A549 (cell line): ENCODE measurements at regions not wholly inside any gene's neighbourhood (a gene's known extent, or its start where the extent isn't known, plus 50 kb on each side); places are given as distances from the start of the nearest gene placed in this dataset.

Experiments
- ATAC-seq, 2 experiments: fragments of 200-7000 bp in 1 of 2; fragments of >200 bp in 1 of 2; cut with Nextera tagmentation in 1 of 2; cut with Tn5 transposase in 1 of 2; 3 replicates each; pipeline versions ENCODE4 v1.8.0 to v1.9.1; 2018 to 2020; ENCODE audit warnings: mild to moderate bottlenecking in 1 of 2, moderate library complexity in 1 of 2
- CTCF ChIA-PET: fragments of 300-600 bp; sonication (Branson Sonifier 250); formaldehyde crosslinking; extraction: SDS; loops from one replicate; lab custom pipeline; 2021; ENCODE audit warnings: antibody characterized with exemption, inconsistent platforms; lab: Yijun Ruan, JAX
- POLR2A ChIA-PET: fragments of 350-600 bp; formaldehyde crosslinking; extraction: SDS; loops from one replicate; lab custom pipeline; 2021; ENCODE audit warnings: antibody characterized with exemption, inconsistent platforms; lab: Yijun Ruan, JAX
- DNase-seq, 2 experiments: peaks; one replicate each; pipeline versions ENCODE4 v3.0.0 to v3.0.0-alpha.2; 2011 to 2016; ENCODE audit warnings: low read depth in 1 of 2, low spot score in 1 of 2
- FAIRE-seq: peaks from 2 replicates; lab custom pipeline; 2011; peaks lifted over from hg19 to GRCh38; lab: Jason Lieb, UNC
- H3K27ac ChIP-seq, 2 experiments: fragments of >200 bp; sonication (Bioruptor Twin); formaldehyde crosslinking; 3 replicates each; pipeline ENCODE4 v1.5.1; 2016 to 2017
- H3K4me1 ChIP-seq: fragments of >200 bp; sonication (Bioruptor Twin); formaldehyde crosslinking; 3 replicates; pipeline ENCODE4 v1.6.1; 2016
- H3K4me2 ChIP-seq: fragments of >200 bp; sonication (Bioruptor Twin); formaldehyde crosslinking; 3 replicates; pipeline ENCODE4 v1.6.1; 2016
- H3K4me3 ChIP-seq: fragments of >200 bp; sonication (Bioruptor Twin); formaldehyde crosslinking; 3 replicates; pipeline ENCODE4 v1.5.1; 2016
- H3K9me3 ChIP-seq: fragments of >200 bp; sonication (Bioruptor Twin); formaldehyde crosslinking; 3 replicates; pipeline ENCODE4 v1.6.1; 2016
- EHF ChIP-seq: fragments of 250-450 bp; sonication (Bioruptor Pico); IDR thresholded peaks from 2 replicates; pipeline ENCODE4 v1.5.0; 2020; ENCODE audit warnings: mild to moderate bottlenecking
- FOSB ChIP-seq: fragments of 250-450 bp; sonication (Bioruptor Pico); IDR thresholded peaks from 2 replicates; pipeline ENCODE4 v1.5.0; 2020; ENCODE audit warnings: mild to moderate bottlenecking, moderate library complexity
- FOSL2 ChIP-seq, 2 experiments: fragments of 450-650 bp in 1 of 2; fragments of >200 bp in 1 of 2; sonication (Bioruptor Twin) in 1 of 2; formaldehyde crosslinking; IDR thresholded peaks; 2 replicates each; pipeline versions ENCODE4 v1.5.0 to v1.6.1; 2016 to 2020; ENCODE audit warnings: mild to moderate bottlenecking in 1 of 2, moderate library complexity in 1 of 2
- FOXS1 ChIP-seq: fragments of 250-450 bp; sonication (Bioruptor Pico); IDR thresholded peaks from 2 replicates; pipeline ENCODE4 v1.5.0; 2020; ENCODE audit warnings: mild to moderate bottlenecking, moderate library complexity
- HOXA7 ChIP-seq: fragments of 250-450 bp; sonication (Bioruptor Pico); IDR thresholded peaks from 2 replicates; pipeline ENCODE4 v1.5.0; 2020; ENCODE audit warnings: mild to moderate bottlenecking, moderate library complexity
- HOXB13 ChIP-seq: fragments of 250-450 bp; sonication (Bioruptor Pico); IDR thresholded peaks from 2 replicates; pipeline ENCODE4 v1.5.0; 2020; ENCODE audit warnings: low read depth, mild to moderate bottlenecking, moderate library complexity
- HOXB5 ChIP-seq: fragments of 250-450 bp; sonication (Bioruptor Pico); IDR thresholded peaks from 2 replicates; pipeline ENCODE4 v1.5.0; 2020; ENCODE audit warnings: mild to moderate bottlenecking, moderate library complexity
- KDM5A ChIP-seq: fragments of 200-600 bp; sonication (generic); IDR thresholded peaks from 2 replicates; pipeline ENCODE4 v1.6.1; 2016; ENCODE audit warnings: antibody characterized with exemption, mild to moderate bottlenecking
- MAFK ChIP-seq: fragments of 450-650 bp; IDR thresholded peaks from 2 replicates; pipeline ENCODE4 v1.6.1; 2014; ENCODE audit not compliant: partially characterized antibody
- MAZ ChIP-seq: fragments of 150-350 bp; IDR thresholded peaks from 2 replicates; pipeline ENCODE4 v1.6.1; 2014; ENCODE audit warnings: antibody characterized with exemption, low read depth, low read length, borderline replicate concordance
- NFE2L2 ChIP-seq: fragments of 150-350 bp; conservative IDR thresholded peaks from 2 replicates; pipeline ENCODE4 v1.6.1; 2014; ENCODE audit warnings: low read length
- NPAS2 ChIP-seq: fragments of 250-450 bp; sonication (Bioruptor Pico); IDR thresholded peaks from 2 replicates; pipeline ENCODE4 v1.8.0; 2022; ENCODE audit warnings: mild to moderate bottlenecking, moderate library complexity, borderline replicate concordance
- POLR2A ChIP-seq: IDR thresholded peaks from 2 replicates; pipeline ENCODE4 v1.6.1; 2012; ENCODE audit warnings: mild to moderate bottlenecking, low read length
- RAD21 ChIP-seq, 2 experiments: fragments of >200 bp in 1 of 2; sonication (Bioruptor Twin) in 1 of 2; formaldehyde crosslinking in 1 of 2; IDR thresholded peaks in 1 of 2; conservative IDR thresholded peaks in 1 of 2; 2 replicates in 1 of 2; 3 replicates in 1 of 2; pipeline ENCODE4 v1.6.1; 2012 to 2018; ENCODE audit warnings: inconsistent platforms in 1 of 2
- RCOR1 ChIP-seq: fragments of 150-350 bp; IDR thresholded peaks from 2 replicates; pipeline ENCODE4 v1.6.1; 2014; ENCODE audit warnings: antibody characterized with exemption, low read length, low read depth
- SMC3 ChIP-seq: fragments of >200 bp; sonication (Bioruptor Twin); formaldehyde crosslinking; IDR thresholded peaks from 3 replicates; pipeline ENCODE4 v1.6.1; 2018; ENCODE audit warnings: inconsistent platforms
- SREBF2 ChIP-seq: fragments of 450-650 bp; IDR thresholded peaks from 2 replicates; pipeline ENCODE4 v1.6.1; 2014; ENCODE audit warnings: mild to moderate bottlenecking, moderate library complexity
- WGBS: methylation state at CpG from one replicate; pipeline ENCODE4 v1.1.6; 2017; ENCODE audit errors: missing lambda C conversion rate; 5-methylcytosine and 5-hydroxymethylcytosine counted together
- TF ChIP-seq, protein P1 (sequence below): IDR thresholded peaks from 2 replicates; pipeline ENCODE4 v1.6.1; 2012
- TF ChIP-seq, protein P2 (sequence below): fragments of >200 bp; sonication (Bioruptor Twin); formaldehyde crosslinking; IDR thresholded peaks from 3 replicates; pipeline ENCODE4 v1.6.1; 2016
- TF ChIP-seq, protein P3 (sequence below): fragments of >200 bp; sonication (Bioruptor Twin); formaldehyde crosslinking; IDR thresholded peaks from 2 replicates; pipeline ENCODE4 v1.6.1; 2016
- TF ChIP-seq, protein P4 (sequence below): fragments of 150-350 bp; IDR thresholded peaks from 2 replicates; pipeline ENCODE4 v1.6.1; 2014; ENCODE audit warnings: low read depth, mild to moderate bottlenecking, low read length
- TF ChIP-seq, protein P5 (sequence below): fragments of 250-450 bp; sonication (Bioruptor Pico); IDR thresholded peaks from 2 replicates; pipeline ENCODE4 v1.5.0; 2020; ENCODE audit warnings: low read depth, mild to moderate bottlenecking, moderate library complexity
- TF ChIP-seq, protein P6 (sequence below): fragments of 450-650 bp; IDR thresholded peaks from 2 replicates; pipeline ENCODE4 v1.6.1; 2014; ENCODE audit warnings: antibody characterized with exemption
- TF ChIP-seq, protein P7 (sequence below): fragments of 250-450 bp; sonication (Bioruptor Pico); IDR thresholded peaks from 2 replicates; pipeline ENCODE4 v1.5.0; 2021; ENCODE audit warnings: mild to moderate bottlenecking, moderate library complexity, borderline replicate concordance

DNA sequence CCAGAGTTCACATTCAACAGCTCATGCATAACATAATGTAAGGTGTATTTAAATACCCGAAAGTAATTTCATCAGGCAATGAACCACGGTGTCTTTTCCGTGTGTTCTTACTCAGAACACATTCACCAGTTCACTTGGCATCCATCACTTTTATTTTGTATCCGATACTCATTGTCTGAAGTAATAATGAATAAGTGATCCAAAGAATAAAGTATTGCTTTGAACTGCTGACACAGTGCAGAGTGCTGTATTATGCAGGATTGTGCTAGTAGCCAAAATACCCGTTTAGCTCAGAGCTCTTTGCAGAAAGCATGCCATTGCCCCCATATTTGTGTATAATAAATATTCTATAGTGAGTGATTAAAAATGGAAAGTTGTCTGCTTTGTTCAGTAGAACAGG, 460.9 kb upstream of the KCNMB2 start:
- TF ChIP-seq KDM5A = no peak
- TF ChIP-seq, protein P1, sequence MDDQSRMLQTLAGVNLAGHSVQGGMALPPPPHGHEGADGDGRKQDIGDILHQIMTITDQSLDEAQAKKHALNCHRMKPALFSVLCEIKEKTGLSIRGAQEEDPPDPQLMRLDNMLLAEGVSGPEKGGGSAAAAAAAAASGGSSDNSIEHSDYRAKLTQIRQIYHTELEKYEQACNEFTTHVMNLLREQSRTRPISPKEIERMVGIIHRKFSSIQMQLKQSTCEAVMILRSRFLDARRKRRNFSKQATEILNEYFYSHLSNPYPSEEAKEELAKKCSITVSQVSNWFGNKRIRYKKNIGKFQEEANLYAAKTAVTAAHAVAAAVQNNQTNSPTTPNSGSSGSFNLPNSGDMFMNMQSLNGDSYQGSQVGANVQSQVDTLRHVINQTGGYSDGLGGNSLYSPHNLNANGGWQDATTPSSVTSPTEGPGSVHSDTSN = no peak
- TF ChIP-seq, protein P2, sequence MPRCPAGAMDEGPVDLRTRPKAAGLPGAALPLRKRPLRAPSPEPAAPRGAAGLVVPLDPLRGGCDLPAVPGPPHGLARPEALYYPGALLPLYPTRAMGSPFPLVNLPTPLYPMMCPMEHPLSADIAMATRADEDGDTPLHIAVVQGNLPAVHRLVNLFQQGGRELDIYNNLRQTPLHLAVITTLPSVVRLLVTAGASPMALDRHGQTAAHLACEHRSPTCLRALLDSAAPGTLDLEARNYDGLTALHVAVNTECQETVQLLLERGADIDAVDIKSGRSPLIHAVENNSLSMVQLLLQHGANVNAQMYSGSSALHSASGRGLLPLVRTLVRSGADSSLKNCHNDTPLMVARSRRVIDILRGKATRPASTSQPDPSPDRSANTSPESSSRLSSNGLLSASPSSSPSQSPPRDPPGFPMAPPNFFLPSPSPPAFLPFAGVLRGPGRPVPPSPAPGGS = no peak
- TF ChIP-seq, protein P3, sequence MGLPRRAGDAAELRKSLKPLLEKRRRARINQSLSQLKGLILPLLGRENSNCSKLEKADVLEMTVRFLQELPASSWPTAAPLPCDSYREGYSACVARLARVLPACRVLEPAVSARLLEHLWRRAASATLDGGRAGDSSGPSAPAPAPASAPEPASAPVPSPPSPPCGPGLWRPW = no peak
- TF ChIP-seq HOXA7 (CRISPR knock-in tag) = no peak
- TF ChIP-seq NFE2L2 = no peak
- no peak for TF ChIP-seq SREBF2
- H3K27ac ChIP-seq = no peak overlapping the region
- H3K4me2 ChIP-seq = no peak overlapping the region
- H3K4me3 ChIP-seq = no peak overlapping the region
- no peaks in the 10 kb centered on the region for H3K4me1 ChIP-seq
- ATAC-seq (no peak), DNase-seq (no peak), FAIRE-seq (no peak)
- POLR2A ChIA-PET = no interaction called here
- H3K9me3 ChIP-seq = no peaks in the 10 kb centered on the region
- CTCF ChIA-PET = interaction anchor here (0.7 kb wide), 1 partner anchor 10 kb away, joined by 4 read pairs; no protein-coding TSS in a partner anchor
- WGBS = 91% methylated on average over 5 of the region's 5 CpGs

DNA sequence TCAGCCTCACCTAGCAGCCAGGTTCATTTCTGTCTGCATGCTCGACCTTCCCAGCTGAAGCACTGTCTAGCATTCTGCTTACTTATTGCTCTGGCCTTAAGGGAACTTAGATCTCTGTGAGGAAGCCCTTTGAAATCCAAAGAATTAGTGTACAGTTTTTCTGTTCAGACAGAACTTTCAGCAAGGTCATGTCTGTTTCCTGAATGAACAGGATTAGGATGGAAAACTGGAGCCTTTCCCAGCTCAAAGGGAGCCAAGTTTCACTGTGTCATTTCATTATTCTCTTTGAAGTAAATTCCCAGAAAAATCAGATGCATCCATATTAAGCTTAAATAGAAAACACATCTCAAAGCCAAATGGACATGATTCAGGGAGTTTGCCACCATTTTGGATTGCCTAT, 457.3 kb upstream of the KCNMB2 start:
- no peak for TF ChIP-seq SREBF2
- TF ChIP-seq EHF (CRISPR knock-in tag) = no peak
- TF ChIP-seq HOXB13 = no peak
- no peak for TF ChIP-seq SMC3
- TF ChIP-seq RCOR1 = no peak
- TF ChIP-seq, protein P4, sequence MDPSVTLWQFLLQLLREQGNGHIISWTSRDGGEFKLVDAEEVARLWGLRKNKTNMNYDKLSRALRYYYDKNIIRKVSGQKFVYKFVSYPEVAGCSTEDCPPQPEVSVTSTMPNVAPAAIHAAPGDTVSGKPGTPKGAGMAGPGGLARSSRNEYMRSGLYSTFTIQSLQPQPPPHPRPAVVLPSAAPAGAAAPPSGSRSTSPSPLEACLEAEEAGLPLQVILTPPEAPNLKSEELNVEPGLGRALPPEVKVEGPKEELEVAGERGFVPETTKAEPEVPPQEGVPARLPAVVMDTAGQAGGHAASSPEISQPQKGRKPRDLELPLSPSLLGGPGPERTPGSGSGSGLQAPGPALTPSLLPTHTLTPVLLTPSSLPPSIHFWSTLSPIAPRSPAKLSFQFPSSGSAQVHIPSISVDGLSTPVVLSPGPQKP = no peak
- TF ChIP-seq MAZ = no peak
- TF ChIP-seq RAD21 (conservative IDR thresholded peaks at IDR 0.05 in 1 of 2, IDR thresholded peaks at IDR 0.05 in 1 of 2) = no peak
- TF ChIP-seq FOSB (CRISPR knock-in tag) = no peak
- TF ChIP-seq POLR2A = no peak
- TF ChIP-seq FOXS1 (CRISPR knock-in tag) = no peak
- no peak for TF ChIP-seq NPAS2 (CRISPR knock-in tag)
- no peak for TF ChIP-seq HOXB5 (CRISPR knock-in tag)
- no peak for TF ChIP-seq MAFK
- TF ChIP-seq FOSL2 (IDR thresholded peaks at IDR 0.05) = no peak
- TF ChIP-seq FOSL2 (CRISPR knock-in tag; IDR thresholded peaks at IDR 0.05) = no peak
- TF ChIP-seq, protein P5, sequence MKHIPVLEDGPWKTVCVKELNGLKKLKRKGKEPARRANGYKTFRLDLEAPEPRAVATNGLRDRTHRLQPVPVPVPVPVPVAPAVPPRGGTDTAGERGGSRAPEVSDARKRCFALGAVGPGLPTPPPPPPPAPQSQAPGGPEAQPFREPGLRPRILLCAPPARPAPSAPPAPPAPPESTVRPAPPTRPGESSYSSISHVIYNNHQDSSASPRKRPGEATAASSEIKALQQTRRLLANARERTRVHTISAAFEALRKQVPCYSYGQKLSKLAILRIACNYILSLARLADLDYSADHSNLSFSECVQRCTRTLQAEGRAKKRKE (CRISPR knock-in tag) = no peak
- TF ChIP-seq, protein P6, sequence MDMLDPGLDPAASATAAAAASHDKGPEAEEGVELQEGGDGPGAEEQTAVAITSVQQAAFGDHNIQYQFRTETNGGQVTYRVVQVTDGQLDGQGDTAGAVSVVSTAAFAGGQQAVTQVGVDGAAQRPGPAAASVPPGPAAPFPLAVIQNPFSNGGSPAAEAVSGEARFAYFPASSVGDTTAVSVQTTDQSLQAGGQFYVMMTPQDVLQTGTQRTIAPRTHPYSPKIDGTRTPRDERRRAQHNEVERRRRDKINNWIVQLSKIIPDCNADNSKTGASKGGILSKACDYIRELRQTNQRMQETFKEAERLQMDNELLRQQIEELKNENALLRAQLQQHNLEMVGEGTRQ = no peak
- TF ChIP-seq, protein P7, sequence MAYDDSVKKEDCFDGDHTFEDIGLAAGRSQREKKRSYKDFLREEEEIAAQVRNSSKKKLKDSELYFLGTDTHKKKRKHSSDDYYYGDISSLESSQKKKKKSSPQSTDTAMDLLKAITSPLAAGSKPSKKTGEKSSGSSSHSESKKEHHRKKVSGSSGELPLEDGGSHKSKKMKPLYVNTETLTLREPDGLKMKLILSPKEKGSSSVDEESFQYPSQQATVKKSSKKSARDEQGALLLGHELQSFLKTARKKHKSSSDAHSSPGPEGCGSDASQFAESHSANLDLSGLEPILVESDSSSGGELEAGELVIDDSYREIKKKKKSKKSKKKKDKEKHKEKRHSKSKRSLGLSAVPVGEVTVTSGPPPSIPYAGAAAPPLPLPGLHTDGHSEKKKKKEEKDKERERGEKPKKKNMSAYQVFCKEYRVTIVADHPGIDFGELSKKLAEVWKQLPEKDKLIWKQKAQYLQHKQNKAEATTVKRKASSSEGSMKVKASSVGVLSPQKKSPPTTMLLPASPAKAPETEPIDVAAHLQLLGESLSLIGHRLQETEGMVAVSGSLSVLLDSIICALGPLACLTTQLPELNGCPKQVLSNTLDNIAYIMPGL (CRISPR knock-in tag) = no peak
- DNase-seq = no peak
- Histone ChIP-seq H3K4me2 (no peak overlapping the region), H3K4me3 (no peak overlapping the region), H3K9me3 (no peaks in the 10 kb centered on the region), H3K27ac (0 out of 6 replicates have a peak overlapping the region, but pooled peaks of 1 of the 2 experiments have one; percentile 26), H3K4me1 (peaks cover 2% of the 10 kb centered on the region; the same call in 2 of the 3 replicates)
- ChIA-PET CTCF (no interaction called here), POLR2A (no interaction called here)
- FAIRE-seq = no peak
- WGBS = 25% methylated on average over 1 of the region's 1 CpG
- no peak for ATAC-seq
